Smooth muscle cell (in vitro differentiated cells): ENCODE measurements at regions not wholly inside any gene's neighbourhood (a gene's known extent, or its start where the extent isn't known, plus 50 kb on each side); places are given as distances from the start of the nearest gene placed in this dataset.
A peak's percentile ranks its signal among the peaks of the same experiment; 100 is the strongest.

ENCODE experiments used
- DNase-seq: peaks from one replicate; lab custom pipeline; 2025; ENCODE audit not compliant: unreplicated experiment; lab: John Stamatoyannopoulos, UW
- H2AFZ ChIP-seq: fragments of 200-600 bp; sonication (generic); 2 replicates; pipeline ENCODE4 v1.6.0; 2016; ENCODE audit warnings: antibody characterized with exemption, low read depth, mild to moderate bottlenecking
- H3F3A ChIP-seq: fragments of 200-600 bp; sonication (generic); 2 replicates; pipeline ENCODE4 v1.6.0; 2017; ENCODE audit warnings: antibody characterized with exemption, low read depth
- H3K27ac ChIP-seq: fragments of 200-600 bp; sonication (generic); 2 replicates; pipeline ENCODE4 v1.5.1; 2016; ENCODE audit warnings: low read depth, mild to moderate bottlenecking
- H3K27me3 ChIP-seq: fragments of 200-600 bp; sonication (generic); 2 replicates; pipeline ENCODE4 v1.6.1; 2016; ENCODE audit warnings: low read depth, mild to moderate bottlenecking
- H3K36me3 ChIP-seq: fragments of 200-600 bp; sonication (generic); 2 replicates; pipeline ENCODE4 v1.5.1; 2016; ENCODE audit warnings: low read depth
- H3K4me1 ChIP-seq: fragments of 200-600 bp; sonication (generic); 2 replicates; pipeline ENCODE4 v1.5.1; 2016; ENCODE audit warnings: low read depth
- H3K4me2 ChIP-seq: fragments of 200-600 bp; sonication (generic); 2 replicates; pipeline ENCODE4 v1.6.0; 2016; ENCODE audit warnings: mild to moderate bottlenecking
- H3K4me3 ChIP-seq: fragments of 200-600 bp; sonication (generic); 2 replicates; pipeline ENCODE4 v1.5.1; 2016; ENCODE audit warnings: mild to moderate bottlenecking
- H3K79me2 ChIP-seq: fragments of 200-600 bp; sonication (generic); 2 replicates; pipeline ENCODE4 v1.6.0; 2016; ENCODE audit warnings: low read depth, mild to moderate bottlenecking
- H3K9ac ChIP-seq: fragments of 200-600 bp; sonication (generic); 2 replicates; pipeline ENCODE4 v1.6.0; 2016; ENCODE audit warnings: low read depth
- H3K9me3 ChIP-seq: fragments of 200-600 bp; sonication (generic); replicated peaks from 2 replicates; pipeline ENCODE4 v1.5.1; 2016; ENCODE audit warnings: low read depth
- H4K20me1 ChIP-seq: fragments of 200-600 bp; sonication (generic); 2 replicates; pipeline ENCODE4 v1.6.0; 2016; ENCODE audit warnings: low read depth
- WGBS: methylation state at CpG from one replicate; pipeline ENCODE4 v1.1.7; 2016; ENCODE audit warnings: low lambda C conversion rate; 5-methylcytosine and 5-hydroxymethylcytosine counted together
- TF ChIP-seq, protein P1 (sequence below): fragments of 200-600 bp; sonication (generic); IDR thresholded peaks from 2 replicates; pipeline ENCODE4 v1.5.1; 2017; ENCODE audit warnings: borderline replicate concordance, mild to moderate bottlenecking, antibody characterized with exemption; ENCODE audit not compliant: insufficient read depth, poor library complexity, severe bottlenecking

DNA sequence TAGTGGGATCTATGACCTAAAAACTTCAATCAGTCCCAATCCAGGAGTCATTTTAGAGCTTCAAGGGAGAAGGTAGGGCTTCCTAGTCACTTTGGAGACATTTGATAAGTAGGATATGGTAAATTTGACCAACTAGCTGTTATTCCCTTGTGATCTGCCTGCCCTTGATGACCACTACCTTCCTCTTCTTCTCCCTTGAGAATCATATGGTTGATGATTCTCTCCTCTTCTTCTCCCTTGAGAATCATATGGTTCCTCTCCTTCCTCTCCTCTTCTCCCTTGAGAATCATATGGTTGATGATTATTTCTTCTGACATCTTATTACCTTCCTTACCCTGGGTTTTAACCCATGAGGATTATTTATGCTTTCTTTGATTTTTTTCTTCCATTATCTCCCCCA is 482.6 kb upstream of the TENM3 start:
- Histone ChIP-seq H3K79me2 (no peaks in the 10 kb centered on the region), H3K36me3 (no peaks in the 10 kb centered on the region), H3K27me3 (no peaks in the 10 kb centered on the region), H4K20me1 (no peaks in the 10 kb centered on the region), H3K4me3 (no peak overlapping the region), H3K4me1 (peaks cover 31% of the 10 kb centered on the region), H2AFZ (no peak overlapping the region), H3K27ac (no peak overlapping the region), H3K9ac (no peak overlapping the region), H3K9me3 (no peaks in the 10 kb centered on the region), H3F3A (no peaks in the 10 kb centered on the region), H3K4me2 (no peak overlapping the region)
- DNase-seq, result no peak
- TF ChIP-seq, protein P1, sequence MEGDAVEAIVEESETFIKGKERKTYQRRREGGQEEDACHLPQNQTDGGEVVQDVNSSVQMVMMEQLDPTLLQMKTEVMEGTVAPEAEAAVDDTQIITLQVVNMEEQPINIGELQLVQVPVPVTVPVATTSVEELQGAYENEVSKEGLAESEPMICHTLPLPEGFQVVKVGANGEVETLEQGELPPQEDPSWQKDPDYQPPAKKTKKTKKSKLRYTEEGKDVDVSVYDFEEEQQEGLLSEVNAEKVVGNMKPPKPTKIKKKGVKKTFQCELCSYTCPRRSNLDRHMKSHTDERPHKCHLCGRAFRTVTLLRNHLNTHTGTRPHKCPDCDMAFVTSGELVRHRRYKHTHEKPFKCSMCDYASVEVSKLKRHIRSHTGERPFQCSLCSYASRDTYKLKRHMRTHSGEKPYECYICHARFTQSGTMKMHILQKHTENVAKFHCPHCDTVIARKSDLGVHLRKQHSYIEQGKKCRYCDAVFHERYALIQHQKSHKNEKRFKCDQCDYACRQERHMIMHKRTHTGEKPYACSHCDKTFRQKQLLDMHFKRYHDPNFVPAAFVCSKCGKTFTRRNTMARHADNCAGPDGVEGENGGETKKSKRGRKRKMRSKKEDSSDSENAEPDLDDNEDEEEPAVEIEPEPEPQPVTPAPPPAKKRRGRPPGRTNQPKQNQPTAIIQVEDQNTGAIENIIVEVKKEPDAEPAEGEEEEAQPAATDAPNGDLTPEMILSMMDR, result no peak

DNA sequence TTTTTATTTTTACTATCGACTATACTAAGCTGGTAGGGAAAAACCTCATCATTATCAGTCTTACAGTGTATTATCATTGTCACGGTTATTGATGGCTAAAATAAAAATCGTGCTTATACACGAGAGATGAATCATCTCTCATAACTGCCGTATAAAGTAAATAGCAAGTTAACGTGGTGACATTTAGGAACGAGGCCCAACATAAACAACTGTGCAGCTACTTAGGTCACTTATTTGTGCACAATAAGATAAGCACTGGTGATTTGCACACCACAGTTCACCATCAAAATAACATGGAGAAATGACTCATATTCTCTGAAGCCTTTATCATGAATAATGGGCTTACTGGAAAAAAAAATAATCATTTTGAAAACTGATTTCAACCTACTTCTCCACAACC is 482.0 kb upstream of the TENM3 start:
- TF ChIP-seq, protein P1, result no peak
- Histone ChIP-seq H3K9me3 (no peaks in the 10 kb centered on the region), H4K20me1 (no peaks in the 10 kb centered on the region), H3K27me3 (no peaks in the 10 kb centered on the region), H3K4me2 (no peak overlapping the region), H3K36me3 (no peaks in the 10 kb centered on the region), H3K4me1 (peaks cover 25% of the 10 kb centered on the region), H3F3A (no peaks in the 10 kb centered on the region), H3K79me2 (no peaks in the 10 kb centered on the region), H3K4me3 (no peak overlapping the region), H2AFZ (no peak overlapping the region), H3K9ac (no peak overlapping the region), H3K27ac (no peak overlapping the region)
- 51% methylated on average over 7 of the region's 7 CpGs for WGBS
- no peak for DNase-seq

DNA sequence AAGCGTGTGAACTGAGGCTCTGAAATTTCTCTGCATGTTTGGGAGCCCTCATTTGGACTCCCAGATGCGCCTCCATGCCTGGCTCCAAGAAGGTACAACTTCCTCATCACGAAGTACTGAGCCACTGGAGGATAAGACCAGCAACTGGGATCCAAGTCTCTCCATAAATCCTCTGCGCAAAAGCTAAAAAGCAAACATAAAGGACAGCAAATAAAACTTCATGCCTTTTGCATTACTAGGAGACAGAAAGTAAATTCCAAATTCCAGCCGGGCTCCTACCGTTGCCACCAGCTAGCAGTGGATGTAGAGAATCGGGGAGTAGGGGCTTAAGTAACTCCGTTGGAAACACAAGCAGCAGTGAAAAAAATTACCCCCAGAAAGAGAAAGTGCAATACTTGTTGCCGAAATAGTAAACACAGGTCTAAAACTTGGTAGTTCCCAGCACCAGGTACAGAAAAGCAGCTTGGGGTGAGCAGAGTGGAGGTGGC is 477.1 kb upstream of the TENM3 start:
- H3K9me3 ChIP-seq, result no peaks in the 10 kb centered on the region
- no peaks in the 10 kb centered on the region for H3F3A ChIP-seq
- H4K20me1 ChIP-seq, result no peaks in the 10 kb centered on the region
- WGBS, result 67% methylated on average over 9 of the region's 9 CpGs
- H3K36me3 ChIP-seq, result no peaks in the 10 kb centered on the region
- H3K27ac ChIP-seq, result no peak overlapping the region
- H3K27me3 ChIP-seq, result no peaks in the 10 kb centered on the region
- H3K4me2 ChIP-seq, result peak overlapping the region; percentile 24
- H3K79me2 ChIP-seq, result no peaks in the 10 kb centered on the region
- no peak overlapping the region for H2AFZ ChIP-seq
- H3K4me1 ChIP-seq, result no peaks in the 10 kb centered on the region
- H3K9ac ChIP-seq, result no peak overlapping the region
- no peak overlapping the region for H3K4me3 ChIP-seq
- no peak for DNase-seq
- TF ChIP-seq, protein P1, result no peak

DNA sequence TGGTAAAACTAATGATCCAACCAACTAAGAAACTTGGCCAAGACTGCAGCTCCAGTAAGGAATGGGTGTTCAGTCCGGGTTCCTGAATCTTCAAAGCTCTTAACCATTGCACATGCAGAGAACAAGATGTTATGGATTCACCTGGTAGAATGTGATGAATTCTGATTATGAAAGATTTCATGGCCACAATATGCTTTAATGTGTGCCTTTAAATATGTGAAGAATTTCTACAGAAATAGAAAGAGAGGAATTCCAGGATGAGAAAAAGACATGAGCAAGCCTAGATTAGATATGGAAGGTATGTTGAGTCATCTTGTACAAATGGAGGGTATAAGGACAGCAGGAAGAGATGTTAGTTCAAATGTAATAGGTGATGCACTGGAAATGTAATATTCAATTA is 472.2 kb upstream of the TENM3 start:
- Histone ChIP-seq H3K4me2 (no peak overlapping the region), H3K27me3 (no peaks in the 10 kb centered on the region), H4K20me1 (no peaks in the 10 kb centered on the region), H2AFZ (no peak overlapping the region), H3K4me1 (no peaks in the 10 kb centered on the region), H3K9me3 (no peaks in the 10 kb centered on the region), H3K36me3 (no peaks in the 10 kb centered on the region), H3K27ac (no peak overlapping the region), H3K79me2 (no peaks in the 10 kb centered on the region), H3K9ac (no peak overlapping the region), H3F3A (no peaks in the 10 kb centered on the region), H3K4me3 (no peak overlapping the region)
- 96% methylated on average over 1 of the region's 1 CpG for WGBS
- TF ChIP-seq, protein P1, result no peak
- no peak for DNase-seq
